PC-9 (cell line): ENCODE measurements at regions not wholly inside any gene's neighbourhood (a gene's known extent, or its start where the extent isn't known, plus 50 kb on each side); places are given as distances from the start of the nearest gene placed in this dataset.

Experiments
- BruUV-seq: library from RNA; stranded (reverse); fragments of 400-500 nt; replicated peaks from 2 replicates; lab custom pipeline; 2021; lab: Mats Ljungman, UMichigan
- CTCF ChIA-PET: fragments of 300-600 bp; sonication (Branson Sonifier 250); formaldehyde crosslinking; loops from one replicate; lab custom pipeline; 2022; ENCODE audit warnings: antibody characterized with exemption; lab: Charles Lee
- POLR2A ChIA-PET: fragments of 300-600 bp; sonication (Branson Sonifier 250); formaldehyde crosslinking; loops from one replicate; lab custom pipeline; 2022; ENCODE audit warnings: antibody characterized with exemption; ENCODE audit not compliant: unreplicated experiment; lab: Charles Lee
- DNase-seq, 2 experiments: peaks; one replicate each; pipeline versions ENCODE4 v3.0.0 to v3.0.0-alpha.2; 2015 to 2022; ENCODE audit warnings: mixed read lengths in 1 of 2
- H2AFZ ChIP-seq: fragments of 200-600 bp; sonication (generic); 2 replicates; pipeline ENCODE4 v1.8.1; 2017; ENCODE audit warnings: antibody characterized with exemption
- H3F3A ChIP-seq: fragments of 200-600 bp; sonication (generic); 2 replicates; pipeline ENCODE4 v1.8.1; 2017; ENCODE audit warnings: antibody characterized with exemption, mild to moderate bottlenecking, low read depth; ENCODE audit not compliant: insufficient read depth
- H3K27ac ChIP-seq: fragments of 200-600 bp; sonication (generic); 2 replicates; pipeline ENCODE4 v1.6.1; 2016; ENCODE audit warnings: mixed run types
- H3K27me3 ChIP-seq: fragments of 200-600 bp; sonication (generic); 2 replicates; pipeline ENCODE4 v1.6.1; 2016; ENCODE audit warnings: low read depth, mixed run types; ENCODE audit not compliant: insufficient read depth
- H3K36me3 ChIP-seq: fragments of 200-600 bp; sonication (generic); 2 replicates; pipeline ENCODE4 v1.6.1; 2016; ENCODE audit warnings: low read depth, mixed run types
- H3K4me1 ChIP-seq: fragments of 200-600 bp; sonication (generic); replicated peaks from 2 replicates; pipeline ENCODE4 v1.6.1; 2016; ENCODE audit warnings: mixed run types; ENCODE audit not compliant: insufficient read depth
- H3K4me2 ChIP-seq: fragments of 200-600 bp; sonication (generic); 2 replicates; pipeline ENCODE4 v1.6.1; 2017; ENCODE audit warnings: mixed run types
- H3K4me3 ChIP-seq: fragments of 200-600 bp; sonication (generic); 2 replicates; pipeline ENCODE4 v1.6.1; 2016; ENCODE audit warnings: mixed run types
- H3K79me2 ChIP-seq: fragments of 200-600 bp; sonication (generic); 2 replicates; pipeline ENCODE4 v1.6.1; 2017; ENCODE audit warnings: low read depth, mixed run types
- H3K9me2 ChIP-seq: fragments of 200-600 bp; sonication (generic); 2 replicates; pipeline ENCODE4 v1.8.1; 2017; ENCODE audit warnings: mild to moderate bottlenecking; ENCODE audit not compliant: insufficient read depth
- H3K9me3 ChIP-seq: fragments of 200-600 bp; sonication (generic); 2 replicates; pipeline ENCODE4 v1.8.1; 2016; ENCODE audit warnings: low read depth; ENCODE audit not compliant: insufficient read depth
- H4K20me1 ChIP-seq: fragments of 200-600 bp; sonication (generic); 2 replicates; pipeline ENCODE4 v1.8.1; 2017; ENCODE audit not compliant: insufficient read depth
- EZH2 ChIP-seq: fragments of 200-600 bp; sonication (generic); IDR thresholded peaks from 2 replicates; pipeline ENCODE4 v1.8.0; 2017; ENCODE audit warnings: antibody characterized with exemption, low read depth
- intact Hi-C: fragments of 100-400 bp; cut with micrococcal nuclease; formaldehyde crosslinking; loops from one replicate; pipeline ENCODE4 v1.10.0; 2022; ENCODE audit not compliant: unreplicated experiment
- TF ChIP-seq, protein P1 (sequence below): fragments of 200-600 bp; sonication (generic); conservative IDR thresholded peaks from 2 replicates; pipeline ENCODE4 v1.6.1; 2017; ENCODE audit warnings: mixed run types, antibody characterized with exemption, mild to moderate bottlenecking, moderate library complexity

DNA sequence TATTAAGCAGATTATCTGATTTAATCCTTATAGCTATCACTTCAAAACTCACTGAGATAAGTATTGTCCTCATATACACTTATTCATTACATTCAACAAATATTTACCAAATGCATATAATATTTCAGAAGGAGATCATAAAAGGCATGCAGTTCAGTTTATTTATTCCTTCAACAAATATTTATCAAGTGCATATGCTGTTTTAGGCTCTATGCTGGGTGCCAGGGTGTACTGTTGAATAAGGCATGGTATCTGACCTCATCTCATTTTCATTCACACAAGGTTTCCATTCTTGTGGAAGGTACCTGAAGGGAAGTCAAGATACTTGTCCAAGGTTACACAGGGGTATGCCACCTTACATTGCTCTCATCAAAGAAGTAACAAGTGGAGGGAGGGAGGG is 213.0 kb downstream of the INSIG2 start:
- ChIA-PET POLR2A (no interaction called here), CTCF (interaction anchor here (0.6 kb wide), 1 partner anchor 1703 kb away, joined by 3 read pairs; no protein-coding TSS in a partner anchor)
- H3K4me3 ChIP-seq, result no peak overlapping the region
- intact Hi-C loops, result no loop called here
- H3K27ac ChIP-seq, result no peak overlapping the region
- H2AFZ ChIP-seq, result no peak overlapping the region
- no peak overlapping the region for H3K4me2 ChIP-seq
- no peaks in the 10 kb centered on the region for H3K9me2 ChIP-seq
- no TSS peak for BruUV-seq
- H4K20me1 ChIP-seq, result no peaks in the 10 kb centered on the region
- H3K36me3 ChIP-seq, result no peaks in the 10 kb centered on the region
- DNase-seq, result no peak
- H3K9me3 ChIP-seq, result no peaks in the 10 kb centered on the region
- H3K27me3 ChIP-seq, result no peaks in the 10 kb centered on the region
- TF ChIP-seq, protein P1, sequence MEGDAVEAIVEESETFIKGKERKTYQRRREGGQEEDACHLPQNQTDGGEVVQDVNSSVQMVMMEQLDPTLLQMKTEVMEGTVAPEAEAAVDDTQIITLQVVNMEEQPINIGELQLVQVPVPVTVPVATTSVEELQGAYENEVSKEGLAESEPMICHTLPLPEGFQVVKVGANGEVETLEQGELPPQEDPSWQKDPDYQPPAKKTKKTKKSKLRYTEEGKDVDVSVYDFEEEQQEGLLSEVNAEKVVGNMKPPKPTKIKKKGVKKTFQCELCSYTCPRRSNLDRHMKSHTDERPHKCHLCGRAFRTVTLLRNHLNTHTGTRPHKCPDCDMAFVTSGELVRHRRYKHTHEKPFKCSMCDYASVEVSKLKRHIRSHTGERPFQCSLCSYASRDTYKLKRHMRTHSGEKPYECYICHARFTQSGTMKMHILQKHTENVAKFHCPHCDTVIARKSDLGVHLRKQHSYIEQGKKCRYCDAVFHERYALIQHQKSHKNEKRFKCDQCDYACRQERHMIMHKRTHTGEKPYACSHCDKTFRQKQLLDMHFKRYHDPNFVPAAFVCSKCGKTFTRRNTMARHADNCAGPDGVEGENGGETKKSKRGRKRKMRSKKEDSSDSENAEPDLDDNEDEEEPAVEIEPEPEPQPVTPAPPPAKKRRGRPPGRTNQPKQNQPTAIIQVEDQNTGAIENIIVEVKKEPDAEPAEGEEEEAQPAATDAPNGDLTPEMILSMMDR, result no peak
- no peak for TF ChIP-seq EZH2
- no peaks in the 10 kb centered on the region for H3K79me2 ChIP-seq
- peaks cover 13% of the 10 kb centered on the region; the same call in 1 of the 2 replicates for H3K4me1 ChIP-seq
- H3F3A ChIP-seq, result peaks cover 5% of the 10 kb centered on the region; the same call in 1 of the 2 replicates

DNA sequence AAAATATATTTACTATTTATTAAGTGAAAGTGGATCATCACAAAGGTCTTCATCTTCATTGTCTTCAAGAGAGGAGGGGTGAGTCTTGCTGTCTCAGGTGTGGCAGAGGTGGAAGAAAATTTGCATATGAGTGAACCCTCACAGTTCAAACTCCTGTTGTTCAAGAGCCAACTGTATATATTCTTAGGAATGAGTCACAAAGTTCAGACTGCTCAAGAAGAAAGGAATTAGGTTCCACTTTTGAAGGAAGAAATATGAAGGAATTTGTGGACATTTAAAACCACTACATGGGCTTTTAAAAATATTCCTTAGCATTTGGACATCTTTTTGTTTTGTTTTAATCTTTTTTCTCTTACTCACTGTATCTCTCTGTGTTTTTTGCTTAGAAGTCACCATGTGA is 212.6 kb downstream of the INSIG2 start:
- H3K36me3 ChIP-seq, result no peaks in the 10 kb centered on the region
- H3K4me1 ChIP-seq, result peaks cover 13% of the 10 kb centered on the region; the same call in 1 of the 2 replicates
- H4K20me1 ChIP-seq, result no peaks in the 10 kb centered on the region
- no peak overlapping the region for H2AFZ ChIP-seq
- no peaks in the 10 kb centered on the region for H3K79me2 ChIP-seq
- CTCF ChIA-PET, result no interaction called here
- no peak for TF ChIP-seq EZH2
- TF ChIP-seq, protein P1, result no peak
- no peak overlapping the region for H3K27ac ChIP-seq
- intact Hi-C loops, result no loop called here
- peaks cover 2% of the 10 kb centered on the region; the same call in 1 of the 2 replicates for H3K27me3 ChIP-seq
- H3K9me3 ChIP-seq, result no peaks in the 10 kb centered on the region
- H3F3A ChIP-seq, result peaks cover 5% of the 10 kb centered on the region; the same call in 1 of the 2 replicates
- H3K4me2 ChIP-seq, result no peak overlapping the region
- H3K4me3 ChIP-seq, result no peak overlapping the region
- BruUV-seq, result no TSS peak
- no peak for DNase-seq
- POLR2A ChIA-PET, result no interaction called here
- H3K9me2 ChIP-seq, result no peaks in the 10 kb centered on the region

DNA sequence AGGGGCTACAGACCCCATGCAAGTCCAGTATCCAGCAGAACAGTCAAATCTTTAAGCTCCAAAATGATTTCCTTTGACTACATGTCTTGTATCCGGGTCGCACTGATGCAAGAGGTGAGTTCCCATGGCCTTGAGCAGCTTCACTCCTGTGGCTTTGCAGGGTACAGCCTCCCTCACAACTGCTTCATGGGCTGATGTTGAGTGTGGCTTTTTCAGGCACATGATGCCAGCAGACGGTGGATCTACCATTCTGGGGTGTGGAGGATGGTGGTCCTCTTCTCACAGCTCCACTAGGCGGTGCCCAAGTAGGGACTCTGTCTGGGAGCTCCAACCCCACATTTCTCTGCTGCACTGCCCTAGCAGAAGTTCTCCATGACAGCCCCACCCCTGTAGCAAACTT is 208.4 kb downstream of the INSIG2 start:
- no peak overlapping the region for H3K4me2 ChIP-seq
- H3K9me2 ChIP-seq, result no peaks in the 10 kb centered on the region
- POLR2A ChIA-PET, result no interaction called here
- DNase-seq, result no peak
- no peaks in the 10 kb centered on the region for H4K20me1 ChIP-seq
- H3K36me3 ChIP-seq, result no peaks in the 10 kb centered on the region
- BruUV-seq, result no TSS peak
- no peak overlapping the region for H2AFZ ChIP-seq
- no peak overlapping the region for H3K27ac ChIP-seq
- no peak overlapping the region for H3K4me3 ChIP-seq
- CTCF ChIA-PET, result no interaction called here
- H3F3A ChIP-seq, result 0 out of 2 replicates have a peak, but pooled peaks cover 5% of the 10 kb centered on the region
- H3K4me1 ChIP-seq, result peaks cover 13% of the 10 kb centered on the region; the same call in 1 of the 2 replicates
- no peaks in the 10 kb centered on the region for H3K9me3 ChIP-seq
- H3K27me3 ChIP-seq, result peaks cover 5% of the 10 kb centered on the region; the same call in 1 of the 2 replicates
- TF ChIP-seq, protein P1, result no peak
- TF ChIP-seq EZH2, result no peak
- no peaks in the 10 kb centered on the region for H3K79me2 ChIP-seq
- intact Hi-C loops, result no loop called here
